Testis (tissue), 2 donors: ENCODE measurements at regions not wholly inside any gene's neighbourhood (a gene's known extent, or its start where the extent isn't known, plus 50 kb on each side); places are given as distances from the start of the nearest gene placed in this dataset.

ENCODE experiments used
- DNase-seq: peaks from one replicate; pipeline ENCODE4 v3.0.0-alpha.2; 2019
- H3K27ac ChIP-seq, 2 donors: fragments of 200-600 bp; sonication (generic); one replicate each; pipeline ENCODE4 v1.5.1; 2019
- H3K27me3 ChIP-seq: fragments of 200-600 bp; sonication (generic); one replicate; pipeline ENCODE4 v1.5.1; 2019
- H3K36me3 ChIP-seq: fragments of 200-600 bp; sonication (generic); one replicate; pipeline ENCODE4 v1.5.1; 2017; ENCODE audit warnings: low read depth; ENCODE audit errors: missing control alignments
- H3K4me1 ChIP-seq: fragments of 200-600 bp; sonication (generic); one replicate; pipeline ENCODE4 v1.5.1; 2019
- H3K4me3 ChIP-seq, 2 donors: fragments of 200-600 bp; sonication (generic); one replicate each; pipeline ENCODE4 v1.5.1; 2017 to 2019
- H3K9me3 ChIP-seq: fragments of 200-600 bp; sonication (generic); one replicate; pipeline ENCODE4 v1.5.1; 2017
- POLR2A ChIP-seq: fragments of 450-650 bp; IDR thresholded peaks from one replicate; pipeline ENCODE4 v1.6.1; 2017; ENCODE audit warnings: antibody characterized with exemption, mild to moderate bottlenecking, moderate library complexity
- WGBS, 2 donors: methylation state at CpG; one replicate each; pipeline ENCODE4 v1.1.5; 2018; 5-methylcytosine and 5-hydroxymethylcytosine counted together
- intact Hi-C: fragments of 100-400 bp; cut with DNase I; formaldehyde crosslinking; loops from one replicate; pipeline ENCODE4 v1.15.1; 2023; ENCODE audit warnings: low total_unique reads
- TF ChIP-seq, protein P1 (sequence below), 3 experiments: fragments of 450-650 bp in 2 of 3; fragments of 200-600 bp in 1 of 3; sonication (generic) in 1 of 3; IDR thresholded peaks; one replicate each; pipeline ENCODE4 v1.5.1; 2016 to 2019; ENCODE audit warnings: antibody characterized with exemption in 3 of 3, mild to moderate bottlenecking in 2 of 3, moderate library complexity in 1 of 3

DNA sequence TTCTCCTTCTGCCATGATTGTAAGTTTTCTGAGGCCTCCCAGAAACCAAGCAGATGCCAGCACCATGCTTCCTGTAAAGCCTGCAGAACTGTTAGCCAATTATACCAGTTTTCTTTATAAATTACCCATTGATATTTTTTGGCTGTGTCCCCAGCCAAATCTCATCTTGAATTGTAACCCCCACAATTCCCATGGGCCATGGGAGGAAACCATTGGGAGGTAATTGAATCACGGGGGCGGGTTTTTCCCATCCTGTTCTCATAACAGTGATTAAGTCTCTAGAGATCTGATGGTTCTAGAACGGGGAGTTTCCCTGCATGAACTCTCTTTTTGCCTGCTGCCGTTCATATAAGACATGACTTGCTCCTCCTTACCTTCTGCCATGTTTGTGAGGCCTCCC is 788.5 kb downstream of the C6orf118 start:
- no peak overlapping the region for H3K4me3 ChIP-seq
- no peak for TF ChIP-seq POLR2A
- TF ChIP-seq, protein P1, sequence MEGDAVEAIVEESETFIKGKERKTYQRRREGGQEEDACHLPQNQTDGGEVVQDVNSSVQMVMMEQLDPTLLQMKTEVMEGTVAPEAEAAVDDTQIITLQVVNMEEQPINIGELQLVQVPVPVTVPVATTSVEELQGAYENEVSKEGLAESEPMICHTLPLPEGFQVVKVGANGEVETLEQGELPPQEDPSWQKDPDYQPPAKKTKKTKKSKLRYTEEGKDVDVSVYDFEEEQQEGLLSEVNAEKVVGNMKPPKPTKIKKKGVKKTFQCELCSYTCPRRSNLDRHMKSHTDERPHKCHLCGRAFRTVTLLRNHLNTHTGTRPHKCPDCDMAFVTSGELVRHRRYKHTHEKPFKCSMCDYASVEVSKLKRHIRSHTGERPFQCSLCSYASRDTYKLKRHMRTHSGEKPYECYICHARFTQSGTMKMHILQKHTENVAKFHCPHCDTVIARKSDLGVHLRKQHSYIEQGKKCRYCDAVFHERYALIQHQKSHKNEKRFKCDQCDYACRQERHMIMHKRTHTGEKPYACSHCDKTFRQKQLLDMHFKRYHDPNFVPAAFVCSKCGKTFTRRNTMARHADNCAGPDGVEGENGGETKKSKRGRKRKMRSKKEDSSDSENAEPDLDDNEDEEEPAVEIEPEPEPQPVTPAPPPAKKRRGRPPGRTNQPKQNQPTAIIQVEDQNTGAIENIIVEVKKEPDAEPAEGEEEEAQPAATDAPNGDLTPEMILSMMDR (IDR thresholded peaks at IDR 0.05) = no peak
- H3K27me3 ChIP-seq = no peaks in the 10 kb centered on the region
- H3K27ac ChIP-seq = no peak overlapping the region
- no peaks in the 10 kb centered on the region for H3K36me3 ChIP-seq
- intact Hi-C loops = no loop called here
- no peak for DNase-seq
- WGBS, 2 donors = 84 to 86% methylated on average over 4 of the region's 4 CpGs
- no peaks in the 10 kb centered on the region for H3K9me3 ChIP-seq
- no peaks in the 10 kb centered on the region for H3K4me1 ChIP-seq

- TF ChIP-seq, protein P1 (IDR thresholded peaks at IDR 0.05) = no peak
- no peak for TF ChIP-seq POLR2A
- DNase-seq = no peak
- H3K4me1 ChIP-seq = no peaks in the 10 kb centered on the region
- H3K4me3 ChIP-seq = no peak overlapping the region
- H3K27ac ChIP-seq = no peak overlapping the region
- 22 to 31% methylated on average over 8 of the region's 8 CpGs for WGBS, 2 donors
- H3K36me3 ChIP-seq = no peaks in the 10 kb centered on the region
- intact Hi-C loops = no loop called here
- no peaks in the 10 kb centered on the region for H3K27me3 ChIP-seq
- H3K9me3 ChIP-seq = no peaks in the 10 kb centered on the region
Measured at GRCh38 chr6:164507206-164507940, 802.0 kb downstream of the C6orf118 start.

DNA sequence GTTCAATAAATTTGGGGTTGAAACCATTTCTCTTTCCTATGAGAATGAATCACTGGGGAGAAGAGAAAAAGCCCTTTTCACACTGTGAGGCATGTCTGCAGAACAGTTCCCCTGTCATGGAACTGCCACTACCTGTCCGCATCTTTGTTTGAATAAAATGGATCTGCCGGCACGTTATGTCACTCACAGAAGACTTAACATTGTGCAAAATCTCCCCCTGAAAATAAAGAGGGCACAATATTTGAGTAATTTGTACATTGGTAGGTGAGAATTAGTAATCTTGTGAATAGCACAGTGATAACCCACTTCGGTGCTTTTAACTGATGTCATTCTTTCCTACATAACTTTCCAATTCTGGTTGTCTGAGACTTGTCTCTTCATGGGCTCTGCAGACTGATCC is 804.0 kb downstream of the C6orf118 start:
- no peak overlapping the region for H3K4me3 ChIP-seq
- intact Hi-C loops = no loop called here
- no peak overlapping the region for H3K27ac ChIP-seq
- H3K4me1 ChIP-seq = no peaks in the 10 kb centered on the region
- TF ChIP-seq POLR2A = no peak
- TF ChIP-seq, protein P1 (IDR thresholded peaks at IDR 0.05) = no peak
- 71 to 81% methylated on average over 4 of the region's 4 CpGs for WGBS, 2 donors
- no peak for DNase-seq
- H3K27me3 ChIP-seq = no peaks in the 10 kb centered on the region
- H3K9me3 ChIP-seq = no peaks in the 10 kb centered on the region
- H3K36me3 ChIP-seq = no peaks in the 10 kb centered on the region

GRCh38 chr6:164502833-164503232 is 806.6 kb downstream of the C6orf118 start:
- intact Hi-C loops = no loop called here
- H3K27ac ChIP-seq = no peak overlapping the region

More at GRCh38 chr6:164502833-164503232, 806.6 kb downstream of the C6orf118 start:
- Histone ChIP-seq H3K27me3 (no peaks in the 10 kb centered on the region), H3K4me3 (no peak overlapping the region), H3K9me3 (no peaks in the 10 kb centered on the region), H3K4me1 (no peaks in the 10 kb centered on the region), H3K36me3 (no peaks in the 10 kb centered on the region)
- no peak for TF ChIP-seq POLR2A
- TF ChIP-seq, protein P1 (IDR thresholded peaks at IDR 0.05) = no peak
- 20 to 33% methylated on average over 6 of the region's 6 CpGs for WGBS, 2 donors
- no peak for DNase-seq
